ENCODE measurements at regions not wholly inside any gene's neighbourhood (a gene's known extent, or its start where the extent isn't known, plus 50 kb on each side); places are given as distances from the start of the nearest gene placed in this dataset.

- H3K4me3 ChIP-seq (ENCODE audit: low read depth, low read length), result no peak overlapping the region
Measured at GRCh38 chr16:79748629-79749028, 148.1 kb upstream of the MAF start.

- no peak overlapping the region for H3K4me3 ChIP-seq (ENCODE audit: low read depth, low read length)
Measured at GRCh38 chr16:79747688-79748087, 147.2 kb upstream of the MAF start.

GRCh38 chr16:79740252-79740651 lies 139.7 kb upstream of the MAF start:
- H3K4me3 ChIP-seq (ENCODE audit: low read depth, low read length), result no peak overlapping the region

- H3K4me3 ChIP-seq (ENCODE audit: low read depth, low read length), result no peak overlapping the region
Measured at GRCh38 chr16:79735271-79735670, 134.7 kb upstream of the MAF start.

GRCh38 chr16:79734721-79735120 lies 134.2 kb upstream of the MAF start:
- H3K4me3 ChIP-seq (ENCODE audit: low read depth, low read length), result no peak overlapping the region

GRCh38 chr16:79728923-79729240 lies 128.3 kb upstream of the MAF start:
- H3K4me3 ChIP-seq (ENCODE audit: low read depth, low read length), result no peak overlapping the region

GRCh38 chr16:79728048-79728922 lies 127.7 kb upstream of the MAF start:
- H3K4me3 ChIP-seq (ENCODE audit: low read depth, low read length), result no peak overlapping the region

- no peak overlapping the region for H3K4me3 ChIP-seq (ENCODE audit: low read depth, low read length)
Measured at GRCh38 chr16:79726902-79727301, 126.4 kb upstream of the MAF start.

- no peak overlapping the region for H3K4me3 ChIP-seq (ENCODE audit: low read depth, low read length)
Measured at GRCh38 chr16:79725051-79725450, 124.5 kb upstream of the MAF start.

GRCh38 chr16:79723583-79724168 lies 123.1 kb upstream of the MAF start:
- H3K4me3 ChIP-seq (ENCODE audit: low read depth, low read length), result no peak overlapping the region

- no peak overlapping the region for H3K4me3 ChIP-seq (ENCODE audit: low read depth, low read length)
Measured at GRCh38 chr16:79721270-79721669, 120.7 kb upstream of the MAF start.

GRCh38 chr16:79717333-79718137 lies 117.0 kb upstream of the MAF start:
- H3K4me3 ChIP-seq (ENCODE audit: low read depth, low read length), result no peak overlapping the region

GRCh38 chr16:79716645-79717332 lies 116.3 kb upstream of the MAF start:
- no peak overlapping the region for H3K4me3 ChIP-seq (ENCODE audit: low read depth, low read length)

- no peak overlapping the region for H3K4me3 ChIP-seq (ENCODE audit: low read depth, low read length)
Measured at GRCh38 chr16:79715061-79715460, 114.5 kb upstream of the MAF start.

- H3K4me3 ChIP-seq (ENCODE audit: low read depth, low read length), result no peak overlapping the region
Measured at GRCh38 chr16:79714440-79714839, 113.9 kb upstream of the MAF start.

GRCh38 chr16:79713609-79714309 lies 113.2 kb upstream of the MAF start:
- no peak overlapping the region for H3K4me3 ChIP-seq (ENCODE audit: low read depth, low read length)

GRCh38 chr16:79712276-79712675 lies 111.7 kb upstream of the MAF start:
- no peak overlapping the region for H3K4me3 ChIP-seq (ENCODE audit: low read depth, low read length)

- no peak overlapping the region for H3K4me3 ChIP-seq (ENCODE audit: low read depth, low read length)
Measured at GRCh38 chr16:79707876-79708275, 107.3 kb upstream of the MAF start.

- no peak overlapping the region for H3K4me3 ChIP-seq (ENCODE audit: low read depth, low read length)
Measured at GRCh38 chr16:79703066-79703465, 102.5 kb upstream of the MAF start.

GRCh38 chr16:79698341-79698753 lies 97.8 kb upstream of the MAF start:
- no peak overlapping the region for H3K4me3 ChIP-seq (ENCODE audit: low read depth, low read length)
